ENCODE measurements at regions not wholly inside any gene's neighbourhood (a gene's known extent, or its start where the extent isn't known, plus 50 kb on each side); places are given as distances from the start of the nearest gene placed in this dataset.

DNA sequence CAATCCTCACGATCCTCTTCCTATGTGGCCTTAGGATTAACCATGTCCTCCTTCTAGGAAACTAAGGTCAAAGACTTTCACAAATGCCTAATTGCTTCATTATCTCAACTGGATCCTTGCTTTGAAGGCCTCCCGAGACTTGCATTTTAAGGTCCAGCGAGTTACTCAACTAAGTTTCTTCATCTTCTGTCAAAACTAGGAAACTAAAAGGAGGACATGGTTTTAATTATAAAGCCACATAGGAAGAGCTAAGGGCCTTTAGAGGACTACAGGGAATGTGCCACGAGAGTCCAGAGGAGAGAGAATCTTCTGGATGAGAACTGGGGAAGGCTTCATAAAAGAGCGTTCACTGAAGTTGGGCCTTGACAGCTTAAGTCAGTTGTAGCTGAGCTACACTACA is 87.8 kb upstream of the LPP start:
- Histone ChIP-seq H3K27ac (ENCODE audit: insufficient read depth, low read depth, low read length) (no peak overlapping the region), H3K4me1 (ENCODE audit: control insufficient read depth, extremely low read depth, insufficient read depth, low read length) (peaks cover 14% of the 10 kb centered on the region), H3K36me3 (ENCODE audit: control insufficient read depth in 2 of 2, extremely low read depth in 1 of 2, insufficient read depth in 2 of 2, low read length in 2 of 2) (no peaks in the 10 kb centered on the region), H3K79me2 (ENCODE audit: control insufficient read depth, insufficient read depth, low read length) (no peaks in the 10 kb centered on the region), H3K9me3 (replicated peaks; ENCODE audit: control insufficient read depth, insufficient read depth, low read length) (no peaks in the 10 kb centered on the region), H3K4me2 (ENCODE audit: insufficient read depth, low read length) (no peak overlapping the region), H3K9me1 (replicated peaks; ENCODE audit: control insufficient read depth, extremely low read depth, insufficient read depth, low read length) (no peaks in the 10 kb centered on the region), H3K27me3 (ENCODE audit: control insufficient read depth in 2 of 2, insufficient read depth in 2 of 2, low read length in 2 of 2) (no peaks in the 10 kb centered on the region), H3K4me3 (replicated peaks in 1 of 3; ENCODE audit: insufficient read depth in 1 of 3, low read depth in 1 of 3, low read length in 3 of 3) (no peak overlapping the region), H3K9ac (replicated peaks; ENCODE audit: extremely low read depth, insufficient read depth, low read length) (no peak overlapping the region), H4K20me1 (replicated peaks; ENCODE audit: control insufficient read depth, extremely low read depth, insufficient read depth, low read length) (no peaks in the 10 kb centered on the region), H2AFZ (ENCODE audit: low read depth, low read length) (no peak overlapping the region)
- dilution Hi-C loops (cut with MboI; ENCODE audit: extremely low pct_ligation_motif_present, low sequenced_read_pairs) (no loop called here), intact Hi-C loops (cut with micrococcal nuclease) (no loop called here)
- CTCF ChIA-PET: no interaction called here
- TF ChIP-seq GATA2 (IDR thresholded peaks at IDR 0.05; ENCODE audit: insufficient read depth, insufficient read length, low read depth, low read length): no peak
- TF ChIP-seq, protein P1, sequence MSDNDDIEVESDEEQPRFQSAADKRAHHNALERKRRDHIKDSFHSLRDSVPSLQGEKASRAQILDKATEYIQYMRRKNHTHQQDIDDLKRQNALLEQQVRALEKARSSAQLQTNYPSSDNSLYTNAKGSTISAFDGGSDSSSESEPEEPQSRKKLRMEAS (IDR thresholded peaks at IDR 0.05; ENCODE audit: insufficient read depth, insufficient read length): no peak
- FAIRE-seq: no peak
- no TSS peak for BruUV-seq (replicated peaks)
- no peak for DNase-seq (ENCODE audit: low read depth, low spot score)
- POLR2A ChIA-PET: no interaction called here

DNA sequence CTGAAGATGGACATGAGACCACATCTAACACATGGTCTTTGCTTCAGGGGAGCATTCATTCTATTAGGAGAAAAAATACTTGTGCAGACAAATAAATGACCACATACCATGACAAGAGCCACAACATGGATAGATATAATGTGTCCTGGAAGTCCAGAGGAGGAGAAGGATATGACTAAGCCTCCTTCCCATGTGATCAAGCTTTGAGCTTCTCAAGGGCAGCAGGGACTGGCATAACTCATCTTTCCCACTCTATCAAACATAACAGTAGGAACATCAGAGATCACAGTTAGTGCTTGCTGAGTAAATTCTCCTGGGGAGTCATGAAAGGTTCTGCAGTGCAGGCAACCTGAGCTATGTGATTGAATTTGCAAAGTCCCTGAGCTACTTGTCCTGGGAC is 86.0 kb upstream of the LPP start:
- DNase-seq (ENCODE audit: low read depth, low spot score) (peak; percentile 61), FAIRE-seq (peak; percentile 93)
- CTCF ChIA-PET: interaction anchor here (0.8 to 1.2 kb wide), 3 partner anchors 8 to 886 kb away, joined by 3 to 4 read pairs (median 3); no protein-coding TSS in a partner anchor
- H3K4me1 ChIP-seq (ENCODE audit: control insufficient read depth, extremely low read depth, insufficient read depth, low read length): peaks cover 11% of the 10 kb centered on the region
- H3K9ac ChIP-seq (replicated peaks; ENCODE audit: extremely low read depth, insufficient read depth, low read length): no peak overlapping the region
- no peak overlapping the region for H3K4me2 ChIP-seq (ENCODE audit: insufficient read depth, low read length)
- no peaks in the 10 kb centered on the region for H4K20me1 ChIP-seq (replicated peaks; ENCODE audit: control insufficient read depth, extremely low read depth, insufficient read depth, low read length)
- no peak overlapping the region for H2AFZ ChIP-seq (ENCODE audit: low read depth, low read length)
- H3K9me1 ChIP-seq (replicated peaks; ENCODE audit: control insufficient read depth, extremely low read depth, insufficient read depth, low read length): no peaks in the 10 kb centered on the region
- peak; percentile 77 for TF ChIP-seq FOS (IDR thresholded peaks at IDR 0.05; ENCODE audit: borderline replicate concordance, insufficient read depth, low read length)
- no peak for TF ChIP-seq GATA2 (IDR thresholded peaks at IDR 0.05; ENCODE audit: insufficient read depth, insufficient read length, low read depth, low read length)
- no peak for TF ChIP-seq MYC (IDR thresholded peaks at IDR 0.05; ENCODE audit: low read depth, low read length)
- no peaks in the 10 kb centered on the region for H3K79me2 ChIP-seq (ENCODE audit: control insufficient read depth, insufficient read depth, low read length)
- no peak overlapping the region for H3K27ac ChIP-seq (ENCODE audit: insufficient read depth, low read depth, low read length)
- BruUV-seq (replicated peaks): no TSS peak
- no peaks in the 10 kb centered on the region for H3K27me3 ChIP-seq (ENCODE audit: control insufficient read depth in 2 of 2, insufficient read depth in 2 of 2, low read length in 2 of 2)
- intact Hi-C loops (cut with micrococcal nuclease) (no loop called here), dilution Hi-C loops (cut with MboI; ENCODE audit: extremely low pct_ligation_motif_present, low sequenced_read_pairs) (no loop called here)
- no peaks in the 10 kb centered on the region for H3K9me3 ChIP-seq (replicated peaks; ENCODE audit: control insufficient read depth, insufficient read depth, low read length)
- POLR2A ChIA-PET: interaction anchor here (1.0 kb wide), 1 partner anchor 325 kb away, joined by 3 read pairs; no protein-coding TSS in a partner anchor
- H3K36me3 ChIP-seq (ENCODE audit: control insufficient read depth in 2 of 2, extremely low read depth in 1 of 2, insufficient read depth in 2 of 2, low read length in 2 of 2): no peaks in the 10 kb centered on the region
- no peak overlapping the region for H3K4me3 ChIP-seq (replicated peaks in 1 of 3; ENCODE audit: insufficient read depth in 1 of 3, low read depth in 1 of 3, low read length in 3 of 3)
